Esophagus (tissue), 2 donors: ENCODE measurements at regions not wholly inside any gene's neighbourhood (a gene's known extent, or its start where the extent isn't known, plus 50 kb on each side); places are given as distances from the start of the nearest gene placed in this dataset.

Source experiments
- H3K27ac ChIP-seq, 2 donors: one replicate each; pipeline ENCODE4 v1.5.1; 2013; ENCODE audit warnings: low read depth in 2 of 2, mild to moderate bottlenecking in 2 of 2, inconsistent platforms in 1 of 2, low read length in 1 of 2, moderate library complexity in 1 of 2
- H3K27me3 ChIP-seq, 2 donors: one replicate each; pipeline ENCODE4 v1.6.1; 2013; ENCODE audit warnings: low read length in 2 of 2, control low read depth in 1 of 2, mild to moderate bottlenecking in 1 of 2; ENCODE audit not compliant: insufficient read depth in 2 of 2, control insufficient read depth in 1 of 2
- H3K36me3 ChIP-seq, 2 donors: one replicate each; pipeline ENCODE4 v1.6.1; 2013; ENCODE audit warnings: low read length in 1 of 2; ENCODE audit not compliant: control insufficient read depth in 2 of 2, insufficient read depth in 2 of 2
- H3K4me1 ChIP-seq, 2 donors: one replicate each; pipeline ENCODE4 v1.6.1; 2013; ENCODE audit warnings: low read length in 1 of 2; ENCODE audit not compliant: control insufficient read depth in 2 of 2, insufficient read depth in 2 of 2
- H3K4me3 ChIP-seq, 2 donors: one replicate each; pipeline ENCODE4 v1.5.1; 2013; ENCODE audit warnings: low read length in 2 of 2, mild to moderate bottlenecking in 2 of 2, low read depth in 1 of 2, moderate library complexity in 1 of 2
- H3K9me3 ChIP-seq, 2 donors: one replicate each; pipeline ENCODE4 v1.6.1; 2013; ENCODE audit warnings: mild to moderate bottlenecking in 2 of 2, low read depth in 1 of 2, low read length in 1 of 2, moderate library complexity in 1 of 2; ENCODE audit not compliant: control insufficient read depth in 2 of 2, insufficient read depth in 1 of 2
- WGBS, 2 donors: extraction: QIAGEN DNeasy Blood & Tissue Kit; methylation state at CpG; one replicate each; pipeline ENCODE4 v1.1.7; 2013; 5-methylcytosine and 5-hydroxymethylcytosine counted together
- donor health status: healthy with polysubstance abuse.
- donor health status: Bipolar disorder and iron deficiency.

DNA sequence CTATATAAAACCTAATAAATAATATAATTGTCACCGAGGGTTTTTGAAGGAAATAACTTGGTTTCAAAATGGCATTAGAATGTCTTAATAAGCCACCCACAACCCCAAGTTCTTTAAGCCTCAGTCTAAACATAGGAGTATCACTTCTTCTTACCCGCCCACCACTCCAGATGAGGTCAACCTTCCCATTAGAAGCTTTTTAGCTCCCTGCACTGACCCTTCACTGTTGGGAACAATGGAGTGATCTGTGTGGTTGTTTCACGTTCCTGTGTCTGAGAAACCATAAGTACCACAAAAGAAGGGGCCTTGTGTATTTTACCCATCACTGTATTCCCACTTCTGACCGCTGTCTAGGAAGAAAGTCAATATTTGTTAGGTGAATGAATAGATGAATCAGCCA is 326.3 kb upstream of the ZNF521 start:
- 82 to 83% methylated on average over 4 of the region's 4 CpGs for WGBS, 2 donors
- H3K36me3 ChIP-seq, result no peaks in the 10 kb centered on the region
- peaks cover 0 to 3% of the 10 kb centered on the region in 2 donors for H3K9me3 ChIP-seq
- H3K4me3 ChIP-seq, result no peak overlapping the region
- H3K27me3 ChIP-seq, result no peaks in the 10 kb centered on the region
- H3K4me1 ChIP-seq, result no peaks in the 10 kb centered on the region
- H3K27ac ChIP-seq, result no peak overlapping the region

- 68 to 79% methylated on average over 8 of the region's 8 CpGs for WGBS, 2 donors
- H3K9me3 ChIP-seq, result no peaks in the 10 kb centered on the region
- H3K4me3 ChIP-seq, result no peak overlapping the region
- H3K27ac ChIP-seq, result no peak overlapping the region
- no peaks in the 10 kb centered on the region for H3K4me1 ChIP-seq
- no peaks in the 10 kb centered on the region for H3K36me3 ChIP-seq
- H3K27me3 ChIP-seq, result no peaks in the 10 kb centered on the region
Measured at GRCh38 chr18:25675123-25675850, 323.3 kb upstream of the ZNF521 start.

DNA sequence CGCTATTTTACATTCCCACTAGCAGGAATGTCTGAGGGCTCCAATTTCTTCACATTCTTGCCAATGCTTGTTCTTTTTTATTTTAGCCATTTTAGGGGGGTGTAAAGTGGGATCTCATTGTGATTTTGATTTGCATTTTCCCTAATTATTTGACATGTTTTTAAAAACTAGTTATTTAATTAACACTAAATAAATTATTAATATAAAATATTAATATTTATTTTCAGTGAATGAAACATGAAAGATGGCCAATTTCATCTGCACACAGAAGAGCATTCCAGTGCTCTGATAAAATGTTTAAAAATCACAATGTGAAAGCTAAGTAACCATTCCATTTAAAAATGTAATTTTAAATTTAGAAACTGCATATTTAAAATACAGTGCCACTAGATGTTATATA is 322.2 kb upstream of the ZNF521 start:
- Histone ChIP-seq H3K27ac (no peak overlapping the region), H3K4me1 (no peaks in the 10 kb centered on the region), H3K9me3 (no peaks in the 10 kb centered on the region), H3K4me3 (no peak overlapping the region), H3K27me3 (no peaks in the 10 kb centered on the region), H3K36me3 (no peaks in the 10 kb centered on the region)
- WGBS, 2 donors, result 86 to 90% methylated on average over 1 of the region's 1 CpG

DNA sequence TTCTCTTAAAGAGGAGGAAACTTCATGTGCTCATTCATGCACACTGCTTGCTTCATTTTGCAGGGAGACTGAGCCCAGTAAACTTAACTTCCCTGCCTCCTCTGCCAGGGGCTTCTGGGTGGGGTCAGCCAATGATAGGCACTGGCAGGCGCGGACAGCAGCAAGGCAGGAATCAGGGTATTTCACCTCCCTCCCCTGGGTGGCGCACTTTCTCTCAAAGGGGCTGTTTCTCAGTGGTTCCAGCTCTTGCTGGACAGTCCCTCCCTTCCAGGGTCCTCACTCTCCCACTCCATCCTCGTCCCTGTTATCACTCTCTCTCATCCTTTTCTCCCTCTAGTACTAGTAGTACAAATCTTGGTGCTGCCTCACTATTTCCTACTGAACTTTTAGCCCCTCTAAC is 320.5 kb upstream of the ZNF521 start:
- Histone ChIP-seq H3K27me3 (no peaks in the 10 kb centered on the region), H3K4me3 (no peak overlapping the region), H3K27ac (no peak overlapping the region), H3K36me3 (no peaks in the 10 kb centered on the region), H3K4me1 (no peaks in the 10 kb centered on the region), H3K9me3 (no peaks in the 10 kb centered on the region)
- 74 to 81% methylated on average over 4 of the region's 4 CpGs for WGBS, 2 donors

DNA sequence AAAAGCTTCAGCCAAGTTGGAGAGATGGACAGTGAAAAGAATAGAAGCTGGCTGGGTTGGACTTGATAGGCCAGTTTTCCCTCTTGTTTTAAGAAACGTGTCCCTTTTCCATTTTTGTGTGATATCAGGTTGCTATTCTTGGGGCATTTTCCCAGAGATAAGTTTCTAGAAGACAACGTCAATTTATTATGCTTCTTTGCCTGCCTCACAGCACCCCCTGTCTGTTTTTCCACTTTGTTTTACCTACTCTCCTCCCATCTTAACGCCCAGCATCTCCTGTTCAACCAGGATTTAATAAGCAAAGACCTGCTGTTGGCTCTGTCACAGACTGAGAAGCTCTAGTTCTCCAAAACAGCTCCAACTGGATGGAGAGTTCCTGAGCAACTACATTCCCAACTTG is 317.8 kb upstream of the ZNF521 start:
- Histone ChIP-seq H3K27ac (no peak overlapping the region), H3K36me3 (no peaks in the 10 kb centered on the region), H3K27me3 (no peaks in the 10 kb centered on the region), H3K4me3 (no peak overlapping the region), H3K9me3 (no peaks in the 10 kb centered on the region), H3K4me1 (no peaks in the 10 kb centered on the region)
- 28 to 48% methylated on average over 3 of the region's 3 CpGs for WGBS, 2 donors

DNA sequence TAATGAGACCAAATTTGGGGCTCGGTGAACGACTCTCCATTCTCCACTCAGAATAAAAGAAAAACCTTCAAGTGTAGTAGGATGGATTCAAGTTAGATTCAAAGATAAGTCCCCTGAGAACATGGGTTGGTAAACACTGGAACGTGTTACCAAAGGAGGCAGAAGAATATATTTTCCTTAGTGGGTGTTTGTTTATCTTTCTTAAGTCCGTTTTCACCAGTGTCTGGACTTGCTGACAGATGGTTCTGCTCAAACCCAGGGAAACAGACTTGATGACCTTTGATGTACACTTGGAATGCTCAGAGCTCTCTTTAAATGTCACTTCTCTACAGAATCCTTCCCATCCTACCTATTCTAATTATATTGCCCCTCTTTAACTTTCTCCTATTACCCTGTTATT is 310.3 kb upstream of the ZNF521 start:
- no peak overlapping the region for H3K27ac ChIP-seq
- no peaks in the 10 kb centered on the region for H3K36me3 ChIP-seq
- H3K9me3 ChIP-seq, result peaks cover 0 to 2% of the 10 kb centered on the region in 2 donors
- no peak overlapping the region for H3K4me3 ChIP-seq
- H3K4me1 ChIP-seq, result no peaks in the 10 kb centered on the region
- H3K27me3 ChIP-seq, result no peaks in the 10 kb centered on the region
- 45 to 51% methylated on average over 4 of the region's 4 CpGs for WGBS, 2 donors

DNA sequence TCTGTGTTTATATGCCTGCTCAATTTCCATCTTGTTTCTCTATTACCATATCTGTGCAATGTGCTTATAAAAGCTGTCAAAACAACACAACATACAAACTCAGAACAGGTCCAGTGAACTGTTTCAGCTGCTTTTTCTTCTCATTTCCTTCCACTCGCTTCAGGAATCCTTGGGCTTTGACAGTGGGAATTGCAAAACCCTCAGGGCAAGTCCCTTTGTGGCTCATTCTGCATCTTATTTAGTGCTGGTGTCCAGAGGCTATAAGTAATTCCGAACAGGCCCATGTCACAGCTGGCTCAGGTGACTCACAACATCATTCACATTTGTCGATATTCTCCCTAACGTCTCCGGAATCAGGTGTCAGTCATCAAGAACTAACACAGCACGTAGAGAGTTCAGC is 309.9 kb upstream of the ZNF521 start:
- Histone ChIP-seq H3K27me3 (no peaks in the 10 kb centered on the region), H3K27ac (no peak overlapping the region), H3K36me3 (no peaks in the 10 kb centered on the region), H3K9me3 (peaks cover 0 to 2% of the 10 kb centered on the region in 2 donors), H3K4me3 (no peak overlapping the region), H3K4me1 (no peaks in the 10 kb centered on the region)
- 39 to 45% methylated on average over 6 of the region's 6 CpGs for WGBS, 2 donors

DNA sequence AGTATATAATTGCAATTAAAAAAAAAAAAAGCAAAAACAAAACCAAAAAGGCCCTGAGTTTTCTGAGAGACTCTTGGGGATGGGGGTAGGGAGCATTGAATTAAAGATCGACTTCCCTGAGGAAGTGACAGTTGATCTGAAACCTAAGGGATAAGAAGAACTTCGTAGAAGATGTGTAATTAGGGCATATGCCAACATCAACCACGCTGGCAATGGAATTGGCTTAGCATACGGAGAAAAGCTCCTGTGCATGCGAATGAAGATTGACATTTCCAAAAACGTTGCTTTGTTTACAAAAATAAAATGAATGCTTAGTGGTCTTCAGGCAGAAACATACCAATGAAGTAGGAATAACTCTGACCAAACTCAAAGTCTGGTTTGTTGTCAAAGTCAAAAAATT is 307.6 kb upstream of the ZNF521 start:
- no peaks in the 10 kb centered on the region for H3K27me3 ChIP-seq
- no peaks in the 10 kb centered on the region for H3K4me1 ChIP-seq
- 75 to 80% methylated on average over 6 of the region's 6 CpGs for WGBS, 2 donors
- no peak overlapping the region for H3K27ac ChIP-seq
- H3K36me3 ChIP-seq, result no peaks in the 10 kb centered on the region
- H3K9me3 ChIP-seq, result peaks cover 0 to 2% of the 10 kb centered on the region in 2 donors
- no peak overlapping the region for H3K4me3 ChIP-seq

DNA sequence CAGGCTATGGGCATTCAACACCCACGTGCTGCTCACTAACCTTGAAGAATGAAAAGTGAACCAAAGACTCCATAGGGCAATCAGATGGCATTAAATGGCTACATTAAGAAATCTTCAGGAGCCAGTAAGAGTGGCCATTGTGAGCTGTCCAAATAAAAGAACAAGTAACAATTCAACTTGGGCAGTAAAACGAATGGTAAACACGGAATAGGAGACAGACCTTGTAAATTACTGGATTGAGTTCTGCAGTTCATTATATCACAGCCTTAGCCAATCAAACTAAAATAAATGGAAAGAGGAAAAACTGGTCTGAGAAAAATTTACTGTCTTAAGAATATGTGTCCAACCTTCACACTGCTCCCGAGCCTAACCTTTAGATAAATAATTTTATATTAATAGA is 306.5 kb upstream of the ZNF521 start:
- Histone ChIP-seq H3K27me3 (no peaks in the 10 kb centered on the region), H3K4me1 (no peaks in the 10 kb centered on the region), H3K27ac (no peak overlapping the region), H3K36me3 (no peaks in the 10 kb centered on the region), H3K9me3 (peaks cover 0 to 2% of the 10 kb centered on the region in 2 donors), H3K4me3 (no peak overlapping the region)
- 60 to 74% methylated on average over 4 of the region's 4 CpGs for WGBS, 2 donors

GRCh38 chr18:25651553-25651952 is 299.6 kb upstream of the ZNF521 start:
- Histone ChIP-seq H3K27me3 (no peaks in the 10 kb centered on the region), H3K4me1 (no peaks in the 10 kb centered on the region), H3K36me3 (no peaks in the 10 kb centered on the region), H3K27ac (no peak overlapping the region), H3K9me3 (no peaks in the 10 kb centered on the region), H3K4me3 (no peak overlapping the region)
- WGBS, 2 donors, result 91 to 95% methylated on average over 1 of the region's 1 CpG
